C4-2B (cell line): ENCODE measurements at regions not wholly inside any gene's neighbourhood (a gene's known extent, or its start where the extent isn't known, plus 50 kb on each side); places are given as distances from the start of the nearest gene placed in this dataset.

ENCODE experiments used
- ZFX ChIP-seq: fragments of 450-650 bp; IDR thresholded peaks from 2 replicates; pipeline ENCODE4 v1.6.1; 2017
- TF ChIP-seq, protein P1 (sequence below): fragments of 450-650 bp; conservative IDR thresholded peaks from 2 replicates; pipeline ENCODE4 v1.5.1; 2017; ENCODE audit warnings: mild to moderate bottlenecking

- TF ChIP-seq, protein P1, sequence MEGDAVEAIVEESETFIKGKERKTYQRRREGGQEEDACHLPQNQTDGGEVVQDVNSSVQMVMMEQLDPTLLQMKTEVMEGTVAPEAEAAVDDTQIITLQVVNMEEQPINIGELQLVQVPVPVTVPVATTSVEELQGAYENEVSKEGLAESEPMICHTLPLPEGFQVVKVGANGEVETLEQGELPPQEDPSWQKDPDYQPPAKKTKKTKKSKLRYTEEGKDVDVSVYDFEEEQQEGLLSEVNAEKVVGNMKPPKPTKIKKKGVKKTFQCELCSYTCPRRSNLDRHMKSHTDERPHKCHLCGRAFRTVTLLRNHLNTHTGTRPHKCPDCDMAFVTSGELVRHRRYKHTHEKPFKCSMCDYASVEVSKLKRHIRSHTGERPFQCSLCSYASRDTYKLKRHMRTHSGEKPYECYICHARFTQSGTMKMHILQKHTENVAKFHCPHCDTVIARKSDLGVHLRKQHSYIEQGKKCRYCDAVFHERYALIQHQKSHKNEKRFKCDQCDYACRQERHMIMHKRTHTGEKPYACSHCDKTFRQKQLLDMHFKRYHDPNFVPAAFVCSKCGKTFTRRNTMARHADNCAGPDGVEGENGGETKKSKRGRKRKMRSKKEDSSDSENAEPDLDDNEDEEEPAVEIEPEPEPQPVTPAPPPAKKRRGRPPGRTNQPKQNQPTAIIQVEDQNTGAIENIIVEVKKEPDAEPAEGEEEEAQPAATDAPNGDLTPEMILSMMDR, result no peak
- TF ChIP-seq ZFX, result no peak
Measured at GRCh38 chr2:204258890-204259289, 286.4 kb upstream of the PARD3B start.
